ENCODE measurements at regions not wholly inside any gene's neighbourhood (a gene's known extent, or its start where the extent isn't known, plus 50 kb on each side); places are given as distances from the start of the nearest gene placed in this dataset.

DNA sequence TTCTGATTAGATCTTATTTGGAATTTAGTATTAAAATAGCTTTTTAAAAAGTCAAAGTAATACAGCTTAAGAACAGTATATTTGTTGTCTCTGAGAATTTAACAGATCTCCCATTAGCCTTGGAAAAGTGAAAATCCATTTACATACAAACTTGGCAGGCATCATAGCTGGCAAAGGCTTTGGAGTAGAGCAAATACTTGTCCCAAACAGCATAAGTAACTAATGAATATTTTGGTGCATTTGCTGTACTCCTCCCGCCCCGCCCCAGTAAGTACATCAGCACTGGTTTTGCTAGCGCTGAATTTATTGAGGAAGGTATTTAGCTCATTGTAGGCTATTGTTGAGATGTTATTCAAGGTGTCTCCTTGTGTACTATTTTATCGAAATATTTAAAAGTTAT is 417.7 kb upstream of the KAZN start:
- no peak for TF ChIP-seq CTCF (IDR thresholded peaks at IDR 0.05)
- no peak for TF ChIP-seq ZMAT4 (CRISPR knock-in tag; IDR thresholded peaks at IDR 0.05)
- TF ChIP-seq ZNF423 (CRISPR knock-in tag; IDR thresholded peaks at IDR 0.05) = no peak
- no peak for TF ChIP-seq SMAD4 (CRISPR knock-in tag; IDR thresholded peaks at IDR 0.05)
- TF ChIP-seq ATF2 (CRISPR knock-in tag; IDR thresholded peaks at IDR 0.05; ENCODE audit: borderline replicate concordance, low read depth) = no peak
- no peak for TF ChIP-seq CREM (CRISPR knock-in tag; IDR thresholded peaks at IDR 0.05)
- no peak for TF ChIP-seq CREB1 (CRISPR knock-in tag; IDR thresholded peaks at IDR 0.05)
- TF ChIP-seq, protein P1, sequence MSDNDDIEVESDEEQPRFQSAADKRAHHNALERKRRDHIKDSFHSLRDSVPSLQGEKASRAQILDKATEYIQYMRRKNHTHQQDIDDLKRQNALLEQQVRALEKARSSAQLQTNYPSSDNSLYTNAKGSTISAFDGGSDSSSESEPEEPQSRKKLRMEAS (CRISPR knock-in tag; IDR thresholded peaks at IDR 0.05) = no peak
- TF ChIP-seq, protein P2, sequence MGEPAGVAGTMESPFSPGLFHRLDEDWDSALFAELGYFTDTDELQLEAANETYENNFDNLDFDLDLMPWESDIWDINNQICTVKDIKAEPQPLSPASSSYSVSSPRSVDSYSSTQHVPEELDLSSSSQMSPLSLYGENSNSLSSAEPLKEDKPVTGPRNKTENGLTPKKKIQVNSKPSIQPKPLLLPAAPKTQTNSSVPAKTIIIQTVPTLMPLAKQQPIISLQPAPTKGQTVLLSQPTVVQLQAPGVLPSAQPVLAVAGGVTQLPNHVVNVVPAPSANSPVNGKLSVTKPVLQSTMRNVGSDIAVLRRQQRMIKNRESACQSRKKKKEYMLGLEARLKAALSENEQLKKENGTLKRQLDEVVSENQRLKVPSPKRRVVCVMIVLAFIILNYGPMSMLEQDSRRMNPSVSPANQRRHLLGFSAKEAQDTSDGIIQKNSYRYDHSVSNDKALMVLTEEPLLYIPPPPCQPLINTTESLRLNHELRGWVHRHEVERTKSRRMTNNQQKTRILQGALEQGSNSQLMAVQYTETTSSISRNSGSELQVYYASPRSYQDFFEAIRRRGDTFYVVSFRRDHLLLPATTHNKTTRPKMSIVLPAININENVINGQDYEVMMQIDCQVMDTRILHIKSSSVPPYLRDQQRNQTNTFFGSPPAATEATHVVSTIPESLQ (CRISPR knock-in tag; IDR thresholded peaks at IDR 0.05) = no peak
- no peak for TF ChIP-seq PREB (CRISPR knock-in tag; IDR thresholded peaks at IDR 0.05; ENCODE audit: borderline replicate concordance)
- TF ChIP-seq, protein P3, sequence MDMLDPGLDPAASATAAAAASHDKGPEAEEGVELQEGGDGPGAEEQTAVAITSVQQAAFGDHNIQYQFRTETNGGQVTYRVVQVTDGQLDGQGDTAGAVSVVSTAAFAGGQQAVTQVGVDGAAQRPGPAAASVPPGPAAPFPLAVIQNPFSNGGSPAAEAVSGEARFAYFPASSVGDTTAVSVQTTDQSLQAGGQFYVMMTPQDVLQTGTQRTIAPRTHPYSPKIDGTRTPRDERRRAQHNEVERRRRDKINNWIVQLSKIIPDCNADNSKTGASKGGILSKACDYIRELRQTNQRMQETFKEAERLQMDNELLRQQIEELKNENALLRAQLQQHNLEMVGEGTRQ (CRISPR knock-in tag; IDR thresholded peaks at IDR 0.05) = no peak
- no peak for TF ChIP-seq ZNF416 (CRISPR knock-in tag; IDR thresholded peaks at IDR 0.05)
- TF ChIP-seq KAT7 (CRISPR knock-in tag; IDR thresholded peaks at IDR 0.05; ENCODE audit: borderline replicate concordance) = no peak
